Frontal cortex (tissue), 3 donors: ENCODE measurements at regions not wholly inside any gene's neighbourhood (a gene's known extent, or its start where the extent isn't known, plus 50 kb on each side); places are given as distances from the start of the nearest gene placed in this dataset.
A peak's percentile ranks its signal among the peaks of the same experiment; 100 is the strongest.
"Not testable (repeated sequence)": the region's sequence is repeated elsewhere in the genome, so short reads cannot be mapped to it uniquely, and the experiment has no call there.

Experiments
- DNase-seq, 2 donors: peaks; one replicate each; pipeline ENCODE4 v3.0.0; 2012; ENCODE audit warnings: low spot score in 2 of 2
- FAIRE-seq: peaks from 2 replicates; lab custom pipeline; 2012; peaks lifted over from hg19 to GRCh38; lab: Jason Lieb, UNC
- donor health status: control.
- donor health status: control.
- donor health status: control.

DNA sequence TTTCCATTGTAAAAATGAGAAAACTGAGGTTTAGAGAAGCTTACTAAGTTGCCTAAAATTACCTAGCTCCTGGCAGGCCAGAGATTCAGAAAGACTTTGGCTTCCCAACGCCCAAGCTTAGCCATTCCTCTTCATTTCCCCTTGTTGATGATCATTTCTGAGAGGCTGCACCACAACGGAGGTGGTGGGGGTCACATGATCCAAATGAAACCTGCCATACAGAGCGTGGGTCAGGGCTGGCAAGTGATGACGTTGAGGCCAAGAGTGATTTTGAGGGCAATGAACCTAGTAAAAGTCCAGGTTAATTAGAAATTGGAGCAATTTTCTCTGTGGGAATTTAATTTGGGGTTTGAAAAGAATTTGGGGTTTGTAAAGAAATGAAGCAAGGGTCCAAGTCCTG, 109.9 kb downstream of the TMEM182 start:
- DNase-seq (no peak), FAIRE-seq (no peak)

DNA sequence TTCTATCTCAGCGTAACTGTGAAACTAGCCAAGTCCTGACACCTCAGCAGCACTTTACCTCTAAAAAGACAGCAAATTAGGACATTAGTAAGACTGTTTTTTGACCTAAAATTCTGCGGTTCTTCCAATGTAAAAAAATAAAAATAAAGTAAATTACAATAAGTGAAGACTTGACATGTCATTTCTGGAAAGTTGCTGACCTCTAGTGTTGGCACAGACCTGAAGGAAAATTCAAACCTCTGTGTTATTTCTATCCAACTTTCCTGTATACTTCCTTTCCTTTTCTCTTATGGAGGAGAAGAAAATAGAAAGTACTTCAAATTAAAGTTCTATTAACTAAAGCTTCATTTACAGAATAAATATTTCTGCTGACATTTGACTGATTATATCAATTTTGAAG, 110.6 kb downstream of the TMEM182 start:
- FAIRE-seq (peak; percentile 23), DNase-seq (no peak)

DNA sequence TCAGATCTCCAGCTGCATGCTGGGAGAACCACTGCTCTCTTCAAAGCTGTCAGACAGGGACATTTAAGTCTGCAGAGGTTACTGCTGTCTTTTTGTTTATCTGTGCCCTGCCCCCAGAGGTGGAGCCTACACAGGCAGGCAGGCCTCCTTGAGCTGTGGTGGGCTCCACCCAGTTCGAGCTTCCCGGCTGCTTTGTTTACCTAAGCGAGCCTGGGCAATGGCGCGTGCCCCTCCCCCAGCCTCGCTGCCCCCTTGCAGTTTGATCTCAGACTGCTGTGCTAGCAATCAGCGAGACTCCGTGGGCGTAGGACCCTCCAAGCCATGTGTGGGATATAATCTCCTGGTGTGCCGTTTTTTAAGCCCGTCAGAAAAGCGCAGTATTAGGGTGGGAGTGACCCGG, 117.7 kb downstream of the TMEM182 start:
- not testable (repeated sequence) for DNase-seq, FAIRE-seq

GRCh38 chr2:102880731-102881130, 118.9 kb downstream of the TMEM182 start:
- DNase-seq (no peak), FAIRE-seq (no peak)

DNA sequence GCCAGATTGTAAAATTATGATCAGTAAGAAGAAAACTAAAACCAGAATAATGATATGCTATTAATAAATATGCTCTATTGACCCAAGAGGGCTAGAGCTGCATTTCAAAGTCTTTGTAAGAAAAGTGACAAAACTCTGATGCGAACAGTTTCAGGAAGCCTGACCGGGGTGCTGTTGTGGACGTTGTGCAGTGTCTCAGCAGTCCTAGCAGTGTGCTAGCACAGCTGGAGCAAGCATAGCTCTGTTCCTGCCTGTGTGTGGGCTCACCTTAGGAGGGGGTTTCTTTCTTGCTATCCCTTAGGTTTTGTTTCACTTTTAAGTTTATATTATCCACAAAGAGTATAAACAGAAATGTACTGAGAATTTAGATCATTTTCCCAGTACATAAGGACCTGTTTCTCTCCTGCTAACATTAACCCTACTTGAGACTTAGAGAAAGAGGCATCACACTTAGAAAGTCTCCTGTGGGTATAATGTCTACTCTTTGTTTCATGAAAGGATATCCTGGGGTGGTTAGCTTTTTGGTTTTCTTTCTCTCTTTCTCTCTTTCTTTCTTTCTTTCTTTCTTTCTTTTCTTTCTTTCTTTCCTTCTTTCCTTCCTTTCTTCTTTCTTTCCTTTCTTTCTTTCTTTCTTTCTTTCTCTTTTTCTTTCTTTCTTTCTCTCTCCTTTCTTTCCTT, 124.5 kb downstream of the TMEM182 start:
- DNase-seq (no peak), FAIRE-seq (no peak)

GRCh38 chr2:102888514-102888913, 126.7 kb downstream of the TMEM182 start:
- FAIRE-seq = no peak
- no peak for DNase-seq

- DNase-seq (no peak), FAIRE-seq (no peak)
Observed at GRCh38 chr2:102891296-102891695, 129.5 kb downstream of the TMEM182 start.

GRCh38 chr2:102892698-102893310, 131.0 kb downstream of the TMEM182 start:
- DNase-seq = no peak
- FAIRE-seq = no peak

- DNase-seq (no peak), FAIRE-seq (no peak)
Observed at GRCh38 chr2:102893870-102894269, 132.0 kb downstream of the TMEM182 start.

GRCh38 chr2:102895376-102895775, 133.5 kb downstream of the TMEM182 start:
- FAIRE-seq = no peak

GRCh38 chr2:102909240-102909639, 147.4 kb downstream of the TMEM182 start:
- DNase-seq, FAIRE-seq: not testable (repeated sequence)

More at GRCh38 chr2:102895376-102895775, 133.5 kb downstream of the TMEM182 start:
- no peak for DNase-seq

GRCh38 chr2:102910724-102911123, 148.9 kb downstream of the TMEM182 start:
- DNase-seq (no peak), FAIRE-seq (no peak)

- no peak for FAIRE-seq
- DNase-seq = no peak
Observed at GRCh38 chr2:102915128-102915527, 153.3 kb downstream of the TMEM182 start.

- FAIRE-seq (no peak), DNase-seq (no peak)
Observed at GRCh38 chr2:102922321-102922720, 160.5 kb downstream of the TMEM182 start.

DNA sequence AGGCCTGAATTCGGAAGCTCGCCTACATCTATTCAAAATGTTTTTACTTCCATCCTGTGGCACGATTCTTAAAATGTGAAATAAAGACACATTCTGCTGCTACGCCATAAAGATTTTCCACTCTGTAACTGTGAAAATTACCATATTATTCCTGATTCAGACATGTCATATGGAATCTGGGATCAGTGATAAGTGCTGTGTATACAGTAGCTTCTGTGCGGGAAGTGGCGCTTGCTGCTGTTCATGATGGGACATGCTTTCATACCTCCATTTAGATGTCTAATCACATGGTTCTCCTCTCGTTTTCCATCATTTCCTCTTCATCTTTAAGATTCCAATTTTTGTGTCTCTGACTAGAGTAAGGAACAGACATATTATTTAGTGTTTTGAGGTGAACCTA, 163.2 kb downstream of the TMEM182 start:
- FAIRE-seq = no peak
- no peak for DNase-seq

GRCh38 chr2:102927854-102928267, 166.0 kb downstream of the TMEM182 start:
- DNase-seq (no peak), FAIRE-seq (no peak)

DNA sequence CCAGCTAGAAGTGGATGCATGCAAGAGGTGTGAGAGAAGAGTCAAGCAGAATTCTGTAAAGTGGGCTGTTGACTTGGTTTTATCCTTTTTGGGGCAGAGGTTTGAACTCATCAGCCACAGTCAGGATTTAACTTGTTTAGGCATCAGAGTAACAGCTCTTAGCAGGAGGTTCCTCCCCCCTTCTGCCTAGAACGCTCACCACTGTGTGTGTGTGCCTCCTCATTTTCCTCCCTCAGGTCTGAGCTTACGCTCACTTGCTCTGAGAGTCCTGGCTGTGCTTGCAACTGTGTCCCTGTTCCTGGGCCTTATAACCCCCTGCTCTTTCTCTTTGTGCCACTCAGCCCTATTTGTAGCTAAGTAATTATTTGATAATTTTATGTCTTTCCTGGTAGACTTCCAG, 167.9 kb downstream of the TMEM182 start:
- FAIRE-seq (no peak), DNase-seq (no peak)

- no peak for FAIRE-seq
- no peak for DNase-seq
Observed at GRCh38 chr2:102932501-102932900, 170.7 kb downstream of the TMEM182 start.

GRCh38 chr2:102939207-102939606, 177.4 kb downstream of the TMEM182 start:
- FAIRE-seq = no peak

GRCh38 chr2:102940684-102941083, 178.9 kb downstream of the TMEM182 start:
- DNase-seq (no peak), FAIRE-seq (no peak)

More at GRCh38 chr2:102939207-102939606, 177.4 kb downstream of the TMEM182 start:
- no peak for DNase-seq

GRCh38 chr2:102942107-102942506, 180.3 kb downstream of the TMEM182 start:
- FAIRE-seq = no peak
- no peak for DNase-seq

DNA sequence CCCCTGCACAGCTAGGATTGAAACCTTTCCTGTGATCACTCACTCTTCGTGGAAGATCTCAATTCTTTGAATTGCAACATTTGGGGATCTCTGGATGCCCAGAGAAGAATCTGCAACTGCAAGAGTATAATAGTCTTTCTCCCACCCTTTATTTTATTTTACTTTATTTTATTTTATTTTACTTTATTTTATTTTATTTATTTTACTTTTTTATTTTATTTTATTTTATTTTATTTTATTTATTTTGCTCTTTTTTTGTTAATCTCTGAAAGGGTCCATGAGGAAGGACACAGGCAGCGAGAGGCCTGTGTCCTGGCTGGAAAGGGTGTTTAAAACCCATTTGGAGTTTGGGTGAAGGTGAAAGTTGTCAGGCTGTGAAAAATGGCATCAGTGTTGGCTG, 181.4 kb downstream of the TMEM182 start:
- peak; percentile 66 for FAIRE-seq
- DNase-seq = no peak
